G401 (cell line): ENCODE measurements at regions not wholly inside any gene's neighbourhood (a gene's known extent, or its start where the extent isn't known, plus 50 kb on each side); places are given as distances from the start of the nearest gene placed in this dataset.
"Not testable (repeated sequence)": the region's sequence is repeated elsewhere in the genome, so short reads cannot be mapped to it uniquely, and the experiment has no call there.

Experiments used
- DNase-seq: peaks from one replicate; pipeline ENCODE4 v3.0.0-alpha.2; 2015; ENCODE audit warnings: low spot score
- in situ Hi-C: cut with HindIII; loops from 2 replicates; pipeline ENCODE4 v1.10.0; 2016; ENCODE audit warnings: low sequenced_read_pairs, mixed read lengths

DNA sequence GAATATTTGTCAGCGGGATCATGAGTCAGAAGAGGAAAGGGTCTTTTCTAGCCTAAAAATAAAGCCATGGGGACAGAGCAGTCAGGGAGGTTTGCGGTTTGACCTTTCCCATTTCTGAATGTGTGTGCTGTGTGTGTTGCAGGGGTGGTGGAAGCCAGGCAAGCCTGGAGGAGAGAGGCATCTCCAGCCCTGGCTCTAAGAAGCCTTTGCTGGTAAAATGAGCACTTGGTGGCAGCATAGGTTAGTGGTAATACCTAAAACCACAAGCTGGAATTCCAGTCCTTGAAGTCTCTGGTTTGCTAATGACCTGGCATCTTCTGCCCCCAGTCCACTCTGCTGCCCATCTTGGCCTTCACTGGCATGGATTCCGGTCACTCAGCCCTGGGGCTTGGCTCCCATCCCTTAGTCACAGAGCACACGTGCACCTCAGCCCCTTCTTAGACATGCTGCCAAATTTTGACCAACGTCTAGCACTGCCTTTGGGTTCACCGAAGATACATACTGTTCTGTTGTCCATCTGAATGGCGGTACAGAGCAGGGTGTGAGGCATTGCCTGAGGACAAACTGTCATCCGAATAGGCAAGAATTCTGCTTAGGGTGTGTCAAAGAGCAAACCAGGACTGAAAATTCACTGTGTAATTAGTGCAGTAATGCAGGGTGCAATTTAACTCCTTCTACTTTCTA lies 52.7 kb downstream of the KCNA5 start:
- in situ Hi-C loops = no loop called here

DNA sequence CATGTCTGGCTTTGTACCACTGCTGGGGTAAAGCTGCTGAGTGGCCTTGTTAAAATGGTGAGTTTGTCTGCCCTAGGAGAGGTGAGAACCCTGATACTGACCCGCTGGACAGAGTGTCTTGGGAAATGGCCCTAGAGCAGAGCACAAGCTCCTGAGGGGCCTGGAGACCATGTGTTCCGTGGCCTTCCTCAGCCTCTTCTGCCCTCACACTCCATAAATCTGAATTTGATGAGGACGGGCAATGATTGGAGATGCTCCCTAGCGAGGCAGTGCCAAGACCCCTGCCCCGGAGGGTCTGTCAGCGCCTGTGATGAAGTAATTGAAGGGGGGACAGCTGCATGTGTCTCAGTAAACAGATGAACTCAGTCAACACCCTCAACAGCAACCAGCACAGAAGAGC lies 54.1 kb downstream of the KCNA5 start:
- in situ Hi-C loops = no loop called here
- DNase-seq = no peak

More for the DNA sequence above, 52.7 kb downstream of the KCNA5 start:
- peak; percentile 75 for DNase-seq

DNA sequence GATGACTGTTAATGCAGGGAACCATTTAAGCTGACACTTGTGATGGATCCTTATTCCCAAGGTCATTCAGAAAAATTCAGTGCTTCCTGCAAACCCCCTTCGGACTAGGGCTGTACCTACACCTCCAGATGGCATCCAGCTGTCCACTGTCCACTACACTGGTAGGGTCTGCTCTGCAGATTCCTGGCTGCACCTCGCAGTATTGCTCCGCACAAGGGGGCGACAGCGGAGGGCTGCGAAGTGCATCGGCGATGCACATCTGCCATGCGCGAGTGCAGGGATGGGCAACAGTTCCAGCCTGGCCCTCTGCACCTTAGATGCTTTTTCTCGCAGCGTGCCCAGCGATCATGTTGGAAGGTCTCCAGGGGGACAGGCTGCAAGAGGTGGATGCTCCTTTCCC lies 55.5 kb downstream of the KCNA5 start:
- DNase-seq = no peak
- in situ Hi-C loops = no loop called here

DNA sequence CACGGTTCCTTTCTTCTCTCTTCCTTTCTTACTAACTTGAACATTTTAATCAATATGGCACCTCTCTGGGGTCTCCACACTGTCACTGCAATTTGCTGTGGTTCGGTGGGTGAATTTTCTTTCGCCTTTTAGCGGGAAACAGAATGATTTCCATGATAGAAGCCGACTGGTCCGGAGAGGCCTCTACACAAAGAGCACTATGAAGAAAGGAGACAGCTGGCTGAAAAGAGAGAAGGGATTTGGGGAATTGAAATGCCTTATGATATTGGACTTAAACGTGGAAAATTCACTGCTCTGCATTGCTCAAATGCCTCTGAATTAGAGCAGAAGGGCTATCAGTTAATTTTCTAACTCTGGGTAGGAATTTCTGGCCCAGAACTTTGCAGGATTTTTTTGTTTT lies 55.9 kb downstream of the KCNA5 start:
- in situ Hi-C loops = no loop called here
- DNase-seq = no peak

DNA sequence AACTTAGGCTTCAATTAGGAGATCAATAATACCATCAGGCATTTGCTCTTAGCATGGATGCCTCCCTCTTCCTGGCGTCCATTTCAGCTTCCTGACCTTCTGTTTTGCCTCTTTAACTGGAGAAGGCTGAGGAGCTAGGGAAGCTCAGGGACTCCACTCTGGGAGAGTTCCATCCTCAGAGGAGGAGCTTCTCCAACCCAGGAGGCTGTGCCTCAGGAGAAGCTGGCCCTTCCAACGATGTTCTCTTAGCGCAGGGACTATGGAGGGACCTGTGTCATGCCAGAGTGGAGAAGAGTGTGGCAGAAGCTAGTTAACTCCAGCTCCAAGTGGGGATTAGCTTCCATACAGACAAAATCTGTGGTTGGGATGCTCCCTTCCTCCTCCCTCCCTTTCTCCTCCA lies 58.0 kb downstream of the KCNA5 start:
- no peak for DNase-seq
- in situ Hi-C loops = no loop called here

DNA sequence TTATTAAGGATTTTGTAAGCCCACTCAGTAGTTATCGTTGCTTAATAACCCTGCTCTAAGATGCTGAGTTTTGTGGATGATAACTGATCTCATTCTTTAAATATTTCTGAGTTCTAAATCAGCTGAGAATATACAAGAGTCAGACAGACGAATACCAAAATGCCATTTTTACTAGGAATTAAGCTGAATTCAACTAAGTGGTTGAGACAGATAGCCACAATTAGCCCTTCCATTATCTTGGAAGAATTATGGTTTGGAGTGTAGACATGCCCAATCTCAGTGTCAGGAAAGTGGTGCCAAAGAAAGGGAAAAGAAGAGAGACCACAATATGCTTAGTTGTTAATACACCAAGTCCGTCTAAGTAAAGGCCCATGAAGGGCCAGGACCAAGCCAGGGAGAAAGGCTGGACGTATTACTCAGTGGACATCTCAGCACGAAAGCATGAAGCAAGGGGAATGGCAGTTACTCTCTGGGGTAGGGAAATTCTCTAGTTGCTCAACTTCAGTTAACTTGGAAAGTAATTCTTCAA lies 58.6 kb downstream of the KCNA5 start:
- DNase-seq = no peak
- in situ Hi-C loops = no loop called here

DNA sequence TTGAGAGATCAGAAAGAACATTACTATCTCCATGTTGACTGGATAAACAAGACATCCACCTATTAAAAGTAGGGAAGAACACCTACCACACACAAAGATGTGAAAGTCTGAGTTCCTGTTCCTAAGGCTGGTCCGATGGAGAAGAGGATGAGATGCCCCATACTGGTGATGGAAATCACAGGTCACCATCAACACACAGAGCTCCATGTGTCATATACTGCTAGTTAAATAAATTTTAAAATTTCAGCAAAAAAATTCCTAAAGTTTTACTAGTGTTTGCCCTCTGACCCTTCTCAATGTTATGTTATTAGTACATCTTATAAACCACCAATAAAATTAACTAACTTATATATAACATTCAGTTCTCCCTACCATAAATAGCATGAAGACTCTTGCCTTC lies 59.1 kb downstream of the KCNA5 start:
- in situ Hi-C loops = no loop called here
- no peak for DNase-seq

DNA sequence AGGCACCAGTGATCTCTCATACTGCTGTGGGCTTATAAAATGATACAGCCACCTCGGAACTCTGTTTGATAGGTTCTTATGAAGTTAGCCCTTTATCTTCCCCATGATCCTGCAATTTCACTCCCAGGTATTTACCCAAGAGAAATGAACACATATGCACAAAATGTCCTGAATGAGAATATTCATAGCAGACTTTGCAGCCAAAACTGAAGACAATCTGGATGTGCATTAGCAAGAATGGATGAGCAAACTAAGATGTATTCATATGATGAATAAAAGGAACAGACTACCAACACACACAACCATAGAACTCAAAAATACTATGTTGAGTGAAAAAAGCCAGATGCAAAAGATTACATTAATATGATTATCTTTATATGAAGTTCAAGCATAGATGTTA lies 66.7 kb downstream of the KCNA5 start:
- in situ Hi-C loops = no loop called here
- DNase-seq = no peak

DNA sequence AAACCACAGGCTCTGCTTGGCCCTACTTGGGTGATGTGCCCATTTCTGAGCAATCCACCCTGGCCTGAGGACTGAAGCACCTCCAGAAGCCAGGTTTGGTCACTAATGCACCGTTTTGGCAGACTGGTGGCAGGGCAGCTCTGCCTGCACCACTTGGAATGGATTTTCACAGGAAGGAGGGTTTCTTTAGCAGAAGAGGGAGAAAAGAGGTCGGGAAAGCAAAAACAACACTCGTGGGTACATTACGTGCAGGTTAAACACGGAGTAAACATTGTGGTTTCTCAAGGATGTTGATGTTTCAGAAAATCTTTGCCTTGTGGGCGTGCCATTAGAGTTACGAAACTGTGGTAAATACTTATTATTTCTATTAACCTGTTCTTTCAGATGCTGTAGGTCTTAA lies 70.8 kb downstream of the KCNA5 start:
- DNase-seq = no peak
- in situ Hi-C loops = no loop called here

DNA sequence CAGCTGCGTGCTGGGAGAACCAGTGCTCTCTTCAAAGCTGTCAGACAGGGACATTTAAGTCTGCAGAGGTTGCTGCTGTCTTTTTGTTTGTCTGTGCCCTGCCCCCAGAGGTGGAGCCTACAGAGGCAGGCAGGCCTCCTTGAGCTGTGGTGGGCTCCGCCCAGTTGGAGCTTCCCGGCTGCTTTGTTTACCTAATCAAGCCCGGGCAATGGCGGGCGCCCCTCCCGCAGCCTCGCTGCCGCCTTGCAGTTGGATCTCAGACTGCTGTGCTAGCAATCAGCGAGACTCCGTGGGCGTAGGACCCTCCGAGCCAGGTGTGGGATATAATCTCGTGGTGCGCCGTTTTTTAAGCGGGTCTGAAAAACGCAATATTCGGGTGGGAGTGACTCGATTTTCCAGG lies 78.1 kb downstream of the KCNA5 start:
- DNase-seq = not testable (repeated sequence)

DNA sequence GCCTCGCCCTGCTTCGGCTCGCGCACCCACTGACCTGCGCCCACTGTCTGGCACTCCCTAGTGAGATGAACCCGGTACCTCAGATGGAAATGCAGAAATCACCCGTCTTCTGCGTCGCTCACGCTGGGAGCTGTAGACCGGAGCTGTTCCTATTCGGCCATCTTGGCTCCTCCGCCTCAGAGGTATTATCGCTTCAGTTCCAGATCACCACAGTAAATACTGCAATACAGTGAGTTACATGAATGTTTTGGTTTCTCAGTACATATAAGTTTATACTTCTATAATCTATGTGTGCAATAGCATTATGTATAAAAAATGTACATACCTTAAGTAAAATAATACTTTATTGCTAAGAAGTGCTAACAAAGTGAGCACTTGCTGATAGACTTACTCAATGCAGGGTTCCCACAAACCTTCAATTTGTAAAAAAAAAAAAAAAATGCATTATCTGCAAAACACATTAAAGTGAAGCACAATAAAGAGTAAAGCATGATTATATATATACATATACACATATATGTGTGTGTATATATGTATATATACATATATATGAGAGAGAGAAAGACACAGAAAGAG lies 78.7 kb downstream of the KCNA5 start:
- in situ Hi-C loops, DNase-seq: not testable (repeated sequence)

More for the DNA sequence above, 78.1 kb downstream of the KCNA5 start:
- in situ Hi-C loops = not testable (repeated sequence)

DNA sequence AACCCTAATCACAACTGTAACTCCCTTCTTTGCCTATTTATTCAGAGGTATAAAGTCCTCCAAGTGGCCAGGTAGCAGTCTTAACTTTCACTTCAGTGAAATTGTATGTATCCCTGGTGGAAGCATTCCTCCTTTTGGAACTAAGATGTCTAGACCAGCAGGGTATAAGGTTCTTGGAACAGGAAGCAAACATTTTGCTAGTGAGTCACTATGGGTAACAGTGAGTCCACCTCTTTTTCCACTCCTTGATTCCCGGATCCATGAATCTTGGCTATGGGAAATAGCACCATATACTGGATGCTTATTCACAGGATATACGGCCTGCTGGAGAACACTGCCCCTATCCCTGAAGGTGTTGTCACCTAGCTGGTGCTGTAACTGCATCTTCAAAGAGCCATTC lies 80.2 kb downstream of the KCNA5 start:
- DNase-seq = no peak
- in situ Hi-C loops = no loop called here

DNA sequence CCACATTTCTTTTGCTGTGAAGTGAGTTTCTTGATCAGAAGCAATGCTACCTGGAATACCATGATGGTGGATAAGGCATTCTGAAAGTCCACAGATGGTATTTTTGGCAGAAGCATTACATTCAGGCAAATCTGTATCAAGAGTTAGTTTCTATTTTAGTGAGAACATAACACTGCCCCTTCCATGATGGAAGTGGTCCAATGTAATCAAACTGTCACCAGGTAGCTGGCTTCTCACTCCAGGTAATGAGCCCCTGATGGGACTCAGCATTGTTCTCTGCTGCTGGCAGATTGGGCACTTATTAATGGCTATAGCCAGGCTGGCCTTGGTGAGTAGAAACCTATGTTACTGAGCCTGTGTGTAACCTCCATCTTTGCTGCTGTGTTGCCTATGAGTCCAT lies 80.7 kb downstream of the KCNA5 start:
- in situ Hi-C loops = no loop called here
- peak; percentile 93 for DNase-seq

DNA sequence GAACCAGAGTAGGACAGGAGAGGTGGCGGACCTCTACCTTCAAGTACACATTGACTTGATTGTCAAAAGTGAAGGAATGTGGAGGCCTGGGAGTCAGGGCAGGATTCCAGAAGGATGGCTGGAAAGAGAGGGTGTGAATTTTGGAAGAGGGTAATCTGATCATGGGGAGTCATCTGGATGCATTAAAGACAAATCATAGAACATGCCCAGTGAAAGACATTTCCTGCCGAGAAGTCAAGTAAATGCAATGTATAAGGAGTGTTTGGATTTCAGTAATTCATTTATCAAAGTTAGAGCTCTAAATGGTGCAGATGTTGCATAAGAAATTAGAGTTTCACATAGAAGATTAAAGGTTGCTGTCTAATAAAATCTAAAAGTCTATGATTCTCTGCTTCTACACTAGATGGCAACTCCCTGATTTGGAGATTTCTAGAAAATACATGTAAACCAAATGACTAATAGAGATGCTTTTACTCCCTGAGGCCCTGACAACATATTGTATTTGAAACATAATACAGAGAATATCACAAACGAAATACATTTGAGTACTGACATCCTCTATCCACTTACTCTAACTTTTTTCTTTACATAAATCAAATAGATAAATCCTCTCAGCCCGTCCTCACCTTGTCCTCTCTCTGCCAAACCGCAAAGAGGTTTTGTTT lies 91.3 kb downstream of the KCNA5 start:
- in situ Hi-C loops = no loop called here
- no peak for DNase-seq

DNA sequence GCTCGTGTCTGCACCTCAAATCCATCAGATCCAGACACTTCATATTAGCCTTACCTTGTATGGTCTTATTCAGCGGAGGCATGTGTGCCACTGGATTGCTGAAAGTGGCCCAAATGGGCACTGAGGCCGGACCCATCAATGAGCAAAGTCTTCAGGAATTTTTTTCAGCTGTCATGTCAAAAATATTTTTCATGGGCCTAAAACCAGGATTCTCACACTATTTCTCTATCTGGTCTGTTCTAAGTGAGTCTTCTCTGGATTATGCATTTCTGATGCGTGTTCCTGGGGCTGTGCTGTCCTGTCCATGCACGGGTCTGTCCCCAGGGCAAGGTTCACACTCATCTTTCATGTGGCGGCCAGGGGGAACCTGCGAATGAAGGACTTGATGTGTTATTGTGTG lies 94.6 kb downstream of the KCNA5 start:
- in situ Hi-C loops = no loop called here

DNA sequence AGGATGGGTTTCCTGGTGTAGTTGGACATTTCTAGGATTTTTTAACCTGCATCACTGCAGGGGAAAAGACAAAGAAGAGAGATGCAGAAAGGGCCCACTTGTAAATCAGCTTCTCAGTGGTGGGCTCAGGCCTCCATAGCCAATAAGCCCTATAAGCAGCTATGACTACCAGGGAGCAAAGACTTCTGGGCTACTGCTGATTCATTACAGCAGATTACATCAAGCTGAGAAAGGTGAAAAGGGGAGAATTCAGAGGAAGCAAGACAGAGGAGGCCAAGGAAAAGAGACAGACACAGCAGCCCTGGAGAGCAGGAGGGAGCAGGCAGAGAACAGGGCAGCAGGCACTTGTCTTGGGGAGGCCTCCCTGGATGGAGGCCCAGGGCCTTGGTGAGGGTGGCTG lies 95.2 kb downstream of the KCNA5 start:
- DNase-seq = no peak
- in situ Hi-C loops = no loop called here

More for the DNA sequence above, 94.6 kb downstream of the KCNA5 start:
- DNase-seq = no peak

DNA sequence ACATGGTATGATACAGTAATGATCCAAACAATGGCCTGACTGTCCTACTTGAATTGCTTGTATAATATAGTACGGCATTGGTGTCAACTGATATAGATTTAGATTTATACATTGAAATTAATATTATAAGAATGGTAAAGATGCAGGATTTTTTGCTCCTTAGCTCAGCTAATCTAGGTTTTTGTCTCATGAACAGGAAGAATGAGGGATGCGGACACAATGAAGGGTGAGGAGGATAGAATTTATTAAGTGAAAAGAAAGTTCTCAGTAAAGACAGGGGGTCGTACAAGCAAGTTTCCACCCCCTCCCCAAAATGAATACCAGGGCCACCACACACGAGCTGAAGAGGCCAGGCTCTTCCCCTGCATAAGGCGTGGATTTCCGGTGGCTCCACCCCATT lies 96.1 kb downstream of the KCNA5 start:
- no peak for DNase-seq
- in situ Hi-C loops = no loop called here

DNA sequence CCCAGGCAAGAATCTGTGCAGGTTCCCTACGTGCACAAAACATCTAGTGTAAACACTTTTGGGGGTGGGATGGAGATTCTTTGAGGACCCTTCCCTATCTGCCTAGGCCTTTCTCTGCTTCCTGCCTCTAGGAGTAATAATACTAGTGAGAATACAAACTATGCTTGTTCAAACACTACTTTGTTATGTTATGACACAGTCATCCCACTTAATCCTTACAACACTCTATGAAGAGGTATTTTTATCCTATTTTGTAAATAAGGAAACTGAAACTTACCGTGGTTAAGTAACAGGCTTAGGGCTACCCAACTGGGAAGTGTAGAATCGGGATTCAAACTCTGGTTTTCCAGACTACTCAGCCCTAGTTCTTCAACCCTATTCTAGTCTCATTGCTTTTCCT lies 96.5 kb downstream of the KCNA5 start:
- no peak for DNase-seq
- in situ Hi-C loops = no loop called here

DNA sequence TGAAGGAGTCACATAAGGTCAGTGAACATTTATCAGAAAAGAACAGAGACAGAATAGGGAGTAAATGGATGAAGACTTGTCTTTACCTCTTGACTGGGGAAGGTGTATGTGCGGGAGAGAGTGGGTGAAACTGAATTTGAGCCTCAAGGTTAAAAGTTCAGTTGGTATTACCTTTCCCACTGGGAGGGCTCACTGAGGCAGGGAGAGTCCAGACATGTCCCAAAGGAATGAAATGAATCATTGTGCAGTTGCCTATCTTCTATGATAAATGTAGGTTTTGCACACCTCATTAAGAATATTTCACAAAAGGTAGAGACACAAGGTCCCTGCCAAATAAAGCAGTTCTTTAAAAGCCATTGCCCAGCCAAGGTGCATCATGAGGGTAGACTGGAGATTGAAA lies 105.2 kb downstream of the KCNA5 start:
- DNase-seq = no peak
- in situ Hi-C loops = no loop called here

DNA sequence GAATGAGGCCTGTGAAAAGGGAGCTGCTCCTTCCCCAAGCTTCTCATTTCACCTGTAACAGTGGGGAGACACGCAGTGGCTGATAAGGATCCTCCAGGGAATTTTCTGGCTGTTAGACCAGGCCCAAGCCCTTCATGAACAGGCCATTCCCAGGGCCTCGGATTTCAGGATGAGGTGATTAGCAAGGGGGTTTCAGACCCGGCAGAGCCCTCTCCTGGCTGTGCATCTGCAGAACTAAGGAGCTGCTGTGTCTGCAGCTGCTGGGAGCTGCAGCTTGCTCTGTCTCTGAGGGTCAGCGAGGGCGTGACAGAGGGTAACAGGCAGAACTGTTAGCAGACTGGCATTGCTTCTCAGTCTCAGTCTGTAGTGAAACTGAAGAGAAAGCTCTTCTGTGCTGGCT lies 110.4 kb downstream of the KCNA5 start:
- no peak for DNase-seq
- in situ Hi-C loops = no loop called here

DNA sequence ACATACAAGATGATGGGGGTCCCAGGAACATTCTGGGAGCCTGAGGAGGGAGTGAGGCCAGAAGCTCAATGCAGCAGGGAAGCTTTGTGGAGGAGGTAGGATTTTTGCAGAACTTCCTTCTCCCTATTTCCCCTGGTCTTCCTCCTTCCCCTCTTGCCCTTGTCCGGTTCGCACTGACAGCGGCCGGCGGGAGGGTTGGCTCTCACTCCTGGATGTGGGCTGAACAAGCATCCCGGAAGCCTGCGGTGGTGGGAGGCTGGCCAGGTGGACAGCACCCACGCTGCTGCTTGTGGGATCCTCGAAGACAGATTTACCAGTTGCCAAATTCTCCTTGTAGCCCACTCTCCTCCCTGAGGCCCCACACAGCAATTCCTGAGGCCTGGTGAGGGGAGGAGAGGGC lies 112.2 kb downstream of the KCNA5 start:
- in situ Hi-C loops = no loop called here

More for the DNA sequence above, 112.2 kb downstream of the KCNA5 start:
- no peak for DNase-seq
